GM12878 (cell line): ENCODE measurements at regions not wholly inside any gene's neighbourhood (a gene's known extent, or its start where the extent isn't known, plus 50 kb on each side); places are given as distances from the start of the nearest gene placed in this dataset.

Experiments used
- ATAC-seq: fragments of 200-7000 bp; cut with Tn5 transposase; 3 replicates; pipeline ENCODE4 v1.9.1; 2020; ENCODE audit warnings: mild to moderate bottlenecking, moderate library complexity
- BruUV-seq: library from RNA; stranded (reverse); fragments of 400-500 nt; replicated peaks from 2 replicates; lab custom pipeline; 2021; lab: Mats Ljungman, UMichigan
- CTCF ChIA-PET: fragments of 300-600 bp; sonication (Branson Sonifier 250); formaldehyde crosslinking; extraction: SDS; loops from one replicate; lab custom pipeline; 2021; ENCODE audit warnings: inconsistent platforms; lab: Yijun Ruan, JAX
- POLR2A ChIA-PET: fragments of 350-600 bp; formaldehyde crosslinking; extraction: SDS; loops from one replicate; lab custom pipeline; 2021; ENCODE audit warnings: inconsistent platforms; lab: Charles Lee
- RAD21 ChIA-PET: fragments of 300-600 bp; sonication (Branson Sonifier 250); formaldehyde crosslinking; loops from one replicate; lab custom pipeline; 2023; ENCODE audit warnings: antibody characterized with exemption; ENCODE audit not compliant: unreplicated experiment; lab: Charles Lee
- SMC1A ChIA-PET: fragments of 300-600 bp; sonication (Branson Sonifier 250); formaldehyde crosslinking; loops from one replicate; lab custom pipeline; 2023; ENCODE audit not compliant: unreplicated experiment, uncharacterized antibody; lab: Charles Lee
- DNase-seq: peaks from one replicate; pipeline ENCODE4 v3.0.0-alpha.2; 2011; ENCODE audit warnings: low read depth, low spot score
- FAIRE-seq: peaks from 3 replicates; lab custom pipeline; 2011; peaks lifted over from hg19 to GRCh38; lab: Jason Lieb, UNC
- H2AFZ ChIP-seq: 2 replicates; pipeline ENCODE4 v1.6.0; 2011; ENCODE audit warnings: low read depth, low read length, control low read depth; ENCODE audit not compliant: control insufficient read depth
- H3K27ac ChIP-seq: 2 replicates; pipeline ENCODE4 v1.5.1; 2011; ENCODE audit warnings: control low read depth; ENCODE audit not compliant: control insufficient read depth, insufficient read depth
- H3K27me3 ChIP-seq, 2 experiments: replicated peaks in 1 of 2; 2 replicates each; pipeline versions ENCODE4 v1.6.0 to v1.6.1; 2011; ENCODE audit warnings: low read length in 1 of 2; ENCODE audit not compliant: control insufficient read depth in 2 of 2, insufficient read depth in 2 of 2
- H3K36me3 ChIP-seq, 2 experiments: 2 replicates each; pipeline ENCODE4 v1.5.1; 2011; ENCODE audit warnings: low read length in 1 of 2; ENCODE audit not compliant: control insufficient read depth in 2 of 2, insufficient read depth in 2 of 2
- H3K4me1 ChIP-seq: 2 replicates; pipeline ENCODE4 v1.6.1; 2011; ENCODE audit warnings: mild to moderate bottlenecking, low read length, moderate library complexity, mixed read lengths; ENCODE audit not compliant: control insufficient read depth, insufficient read depth
- H3K4me2 ChIP-seq: 2 replicates; pipeline ENCODE4 v1.6.0; 2011; ENCODE audit warnings: control low read depth; ENCODE audit not compliant: control insufficient read depth, insufficient read depth
- H3K4me3 ChIP-seq: fragments of 200-600 bp; sonication (generic); 2 replicates; pipeline ENCODE4 v1.5.1; 2016
- H3K79me2 ChIP-seq: 2 replicates; pipeline ENCODE4 v1.6.0; 2011; ENCODE audit warnings: low read length; ENCODE audit not compliant: control insufficient read depth, insufficient read depth
- H3K9ac ChIP-seq: 2 replicates; pipeline ENCODE4 v1.8.0; 2011; ENCODE audit warnings: low read length, control low read depth, mixed read lengths; ENCODE audit not compliant: control insufficient read depth, insufficient read depth
- H3K9me3 ChIP-seq: replicated peaks from 3 replicates; pipeline ENCODE4 v1.5.1; 2011; ENCODE audit warnings: mild to moderate bottlenecking, low read length; ENCODE audit not compliant: control insufficient read depth, insufficient read depth
- H4K20me1 ChIP-seq: 2 replicates; pipeline ENCODE4 v1.6.0; 2011; ENCODE audit not compliant: control insufficient read depth, insufficient read depth
- BMI1 ChIP-seq: fragments of 450-650 bp; IDR thresholded peaks from 2 replicates; pipeline ENCODE4 v1.6.1; 2016; ENCODE audit warnings: mild to moderate bottlenecking, moderate library complexity, borderline replicate concordance
- CREM ChIP-seq: IDR thresholded peaks from 2 replicates; pipeline ENCODE4 v1.6.1; 2014; ENCODE audit warnings: antibody characterized with exemption, low read depth
- DPF2 ChIP-seq: fragments of 450-650 bp; IDR thresholded peaks from 2 replicates; pipeline ENCODE4 v1.6.1; 2017; ENCODE audit warnings: mild to moderate bottlenecking
- MLLT1 ChIP-seq: fragments of 450-650 bp; IDR thresholded peaks from 2 replicates; pipeline ENCODE4 v1.6.1; 2016; ENCODE audit warnings: mild to moderate bottlenecking
- POLR2AphosphoS2 ChIP-seq: IDR thresholded peaks from 2 replicates; pipeline ENCODE4 v1.6.1; 2011; ENCODE audit warnings: low read depth, mild to moderate bottlenecking, low read length, improper control_type of control experiment, moderate library complexity
- SIN3A ChIP-seq: IDR thresholded peaks from 2 replicates; pipeline ENCODE4 v1.6.1; 2012; ENCODE audit warnings: low read depth, low read length, improper control_type of control experiment
- TARDBP ChIP-seq: IDR thresholded peaks from 2 replicates; pipeline ENCODE4 v1.6.1; 2016; ENCODE audit warnings: borderline replicate concordance
- ZNF384 ChIP-seq: IDR thresholded peaks from 2 replicates; pipeline ENCODE4 v1.6.1; 2012; ENCODE audit warnings: low read depth, mild to moderate bottlenecking, low read length, improper control_type of control experiment, borderline replicate concordance
- WGBS: methylation state at CpG from one replicate; pipeline ENCODE4 v1.1.6; 2016; ENCODE audit warnings: low lambda C conversion rate; ENCODE audit not compliant: insufficient replicate concordance, insufficient coverage; ENCODE audit errors: missing lambda C conversion rate; 5-methylcytosine and 5-hydroxymethylcytosine counted together
- in situ Hi-C: fragments of 300-500 bp; cut with MboI; formaldehyde crosslinking; loops from 9 replicates; pipeline ENCODE4 v1.14.3; 2018; ENCODE audit warnings: mixed read lengths
- intact Hi-C: fragments of 100-400 bp; cut with micrococcal nuclease; formaldehyde crosslinking; loops from one replicate; pipeline ENCODE4 v1.14.2; 2022; ENCODE audit not compliant: unreplicated experiment
- TF ChIP-seq, protein P1 (sequence below): IDR thresholded peaks from 2 replicates; pipeline ENCODE4 v1.6.1; 2012; ENCODE audit warnings: low read depth, low read length, improper control_type of control experiment
- TF ChIP-seq, protein P2 (sequence below), 3 experiments: IDR thresholded peaks in 2 of 3; conservative IDR thresholded peaks in 1 of 3; 2 replicates each; pipeline ENCODE4 v1.5.1; 2011; ENCODE audit warnings: low read depth in 3 of 3, low read length in 3 of 3, mild to moderate bottlenecking in 3 of 3, control low read depth in 2 of 3, moderate library complexity in 2 of 3, inconsistent platforms in 1 of 3, mixed read lengths in 1 of 3; ENCODE audit not compliant: control insufficient read depth in 2 of 3, insufficient read depth in 1 of 3; ENCODE audit errors: extremely low read depth in 1 of 3
- TF ChIP-seq, protein P3 (sequence below): fragments of 150-350 bp; IDR thresholded peaks from 2 replicates; pipeline ENCODE4 v1.6.1; 2016; ENCODE audit warnings: low read depth, low read length
- TF ChIP-seq, protein P4 (sequence below): IDR thresholded peaks from 2 replicates; pipeline ENCODE4 v1.6.1; 2012; ENCODE audit warnings: low read depth, low read length, improper control_type of control experiment

GRCh38 chr14:36014236-36014635, 162.3 kb downstream of the PTCSC3 start:
- ChIA-PET POLR2A (no interaction called here), SMC1A (interaction anchor here (1.4 kb wide), 1 partner anchor 10 kb away, joined by 3 read pairs; no protein-coding TSS in a partner anchor), RAD21 (no interaction called here), CTCF (no interaction called here)
- H4K20me1 ChIP-seq, result no peaks in the 10 kb centered on the region
- in situ Hi-C loops, result no loop called here
- H3K9me3 ChIP-seq, result no peaks in the 10 kb centered on the region
- intact Hi-C loops, result no loop called here
- no peaks in the 10 kb centered on the region for H3K4me1 ChIP-seq
- H3K79me2 ChIP-seq, result no peaks in the 10 kb centered on the region
- H3K27ac ChIP-seq, result no peak overlapping the region
- TF ChIP-seq BMI1 (no peak), POLR2AphosphoS2 (no peak), DPF2 (no peak), ZNF384 (no peak), CREM (no peak), SIN3A (no peak), MLLT1 (no peak), TARDBP (no peak)
- TF ChIP-seq, protein P1, sequence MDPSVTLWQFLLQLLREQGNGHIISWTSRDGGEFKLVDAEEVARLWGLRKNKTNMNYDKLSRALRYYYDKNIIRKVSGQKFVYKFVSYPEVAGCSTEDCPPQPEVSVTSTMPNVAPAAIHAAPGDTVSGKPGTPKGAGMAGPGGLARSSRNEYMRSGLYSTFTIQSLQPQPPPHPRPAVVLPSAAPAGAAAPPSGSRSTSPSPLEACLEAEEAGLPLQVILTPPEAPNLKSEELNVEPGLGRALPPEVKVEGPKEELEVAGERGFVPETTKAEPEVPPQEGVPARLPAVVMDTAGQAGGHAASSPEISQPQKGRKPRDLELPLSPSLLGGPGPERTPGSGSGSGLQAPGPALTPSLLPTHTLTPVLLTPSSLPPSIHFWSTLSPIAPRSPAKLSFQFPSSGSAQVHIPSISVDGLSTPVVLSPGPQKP, result no peak
- TF ChIP-seq, protein P2, sequence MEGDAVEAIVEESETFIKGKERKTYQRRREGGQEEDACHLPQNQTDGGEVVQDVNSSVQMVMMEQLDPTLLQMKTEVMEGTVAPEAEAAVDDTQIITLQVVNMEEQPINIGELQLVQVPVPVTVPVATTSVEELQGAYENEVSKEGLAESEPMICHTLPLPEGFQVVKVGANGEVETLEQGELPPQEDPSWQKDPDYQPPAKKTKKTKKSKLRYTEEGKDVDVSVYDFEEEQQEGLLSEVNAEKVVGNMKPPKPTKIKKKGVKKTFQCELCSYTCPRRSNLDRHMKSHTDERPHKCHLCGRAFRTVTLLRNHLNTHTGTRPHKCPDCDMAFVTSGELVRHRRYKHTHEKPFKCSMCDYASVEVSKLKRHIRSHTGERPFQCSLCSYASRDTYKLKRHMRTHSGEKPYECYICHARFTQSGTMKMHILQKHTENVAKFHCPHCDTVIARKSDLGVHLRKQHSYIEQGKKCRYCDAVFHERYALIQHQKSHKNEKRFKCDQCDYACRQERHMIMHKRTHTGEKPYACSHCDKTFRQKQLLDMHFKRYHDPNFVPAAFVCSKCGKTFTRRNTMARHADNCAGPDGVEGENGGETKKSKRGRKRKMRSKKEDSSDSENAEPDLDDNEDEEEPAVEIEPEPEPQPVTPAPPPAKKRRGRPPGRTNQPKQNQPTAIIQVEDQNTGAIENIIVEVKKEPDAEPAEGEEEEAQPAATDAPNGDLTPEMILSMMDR (IDR thresholded peaks at IDR 0.05 in 2 of 3, conservative IDR thresholded peaks at IDR 0.05 in 1 of 3; ENCODE audit: control insufficient read depth in 2 of 3, extremely low read depth in 1 of 3, insufficient read depth in 1 of 3, low read depth in 3 of 3, low read length in 3 of 3), result no peak
- TF ChIP-seq, protein P3, sequence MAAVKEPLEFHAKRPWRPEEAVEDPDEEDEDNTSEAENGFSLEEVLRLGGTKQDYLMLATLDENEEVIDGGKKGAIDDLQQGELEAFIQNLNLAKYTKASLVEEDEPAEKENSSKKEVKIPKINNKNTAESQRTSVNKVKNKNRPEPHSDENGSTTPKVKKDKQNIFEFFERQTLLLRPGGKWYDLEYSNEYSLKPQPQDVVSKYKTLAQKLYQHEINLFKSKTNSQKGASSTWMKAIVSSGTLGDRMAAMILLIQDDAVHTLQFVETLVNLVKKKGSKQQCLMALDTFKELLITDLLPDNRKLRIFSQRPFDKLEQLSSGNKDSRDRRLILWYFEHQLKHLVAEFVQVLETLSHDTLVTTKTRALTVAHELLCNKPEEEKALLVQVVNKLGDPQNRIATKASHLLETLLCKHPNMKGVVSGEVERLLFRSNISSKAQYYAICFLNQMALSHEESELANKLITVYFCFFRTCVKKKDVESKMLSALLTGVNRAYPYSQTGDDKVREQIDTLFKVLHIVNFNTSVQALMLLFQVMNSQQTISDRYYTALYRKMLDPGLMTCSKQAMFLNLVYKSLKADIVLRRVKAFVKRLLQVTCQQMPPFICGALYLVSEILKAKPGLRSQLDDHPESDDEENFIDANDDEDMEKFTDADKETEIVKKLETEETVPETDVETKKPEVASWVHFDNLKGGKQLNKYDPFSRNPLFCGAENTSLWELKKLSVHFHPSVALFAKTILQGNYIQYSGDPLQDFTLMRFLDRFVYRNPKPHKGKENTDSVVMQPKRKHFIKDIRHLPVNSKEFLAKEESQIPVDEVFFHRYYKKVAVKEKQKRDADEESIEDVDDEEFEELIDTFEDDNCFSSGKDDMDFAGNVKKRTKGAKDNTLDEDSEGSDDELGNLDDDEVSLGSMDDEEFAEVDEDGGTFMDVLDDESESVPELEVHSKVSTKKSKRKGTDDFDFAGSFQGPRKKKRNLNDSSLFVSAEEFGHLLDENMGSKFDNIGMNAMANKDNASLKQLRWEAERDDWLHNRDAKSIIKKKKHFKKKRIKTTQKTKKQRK, result no peak
- TF ChIP-seq, protein P4, sequence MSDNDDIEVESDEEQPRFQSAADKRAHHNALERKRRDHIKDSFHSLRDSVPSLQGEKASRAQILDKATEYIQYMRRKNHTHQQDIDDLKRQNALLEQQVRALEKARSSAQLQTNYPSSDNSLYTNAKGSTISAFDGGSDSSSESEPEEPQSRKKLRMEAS, result no peak
- no peaks in the 10 kb centered on the region for H3K36me3 ChIP-seq
- no peak for ATAC-seq
- FAIRE-seq, result no peak
- H3K27me3 ChIP-seq, result no peaks in the 10 kb centered on the region
- H3K4me3 ChIP-seq, result no peak overlapping the region
- no peak for DNase-seq
- H2AFZ ChIP-seq, result no peak overlapping the region
- H3K4me2 ChIP-seq, result no peak overlapping the region
- 85% methylated on average over 9 of the region's 9 CpGs for WGBS
- no peak overlapping the region for H3K9ac ChIP-seq
- no TSS peak for BruUV-seq
